ENCODE measurements at regions not wholly inside any gene's neighbourhood (a gene's known extent, or its start where the extent isn't known, plus 50 kb on each side); places are given as distances from the start of the nearest gene placed in this dataset.

DNA sequence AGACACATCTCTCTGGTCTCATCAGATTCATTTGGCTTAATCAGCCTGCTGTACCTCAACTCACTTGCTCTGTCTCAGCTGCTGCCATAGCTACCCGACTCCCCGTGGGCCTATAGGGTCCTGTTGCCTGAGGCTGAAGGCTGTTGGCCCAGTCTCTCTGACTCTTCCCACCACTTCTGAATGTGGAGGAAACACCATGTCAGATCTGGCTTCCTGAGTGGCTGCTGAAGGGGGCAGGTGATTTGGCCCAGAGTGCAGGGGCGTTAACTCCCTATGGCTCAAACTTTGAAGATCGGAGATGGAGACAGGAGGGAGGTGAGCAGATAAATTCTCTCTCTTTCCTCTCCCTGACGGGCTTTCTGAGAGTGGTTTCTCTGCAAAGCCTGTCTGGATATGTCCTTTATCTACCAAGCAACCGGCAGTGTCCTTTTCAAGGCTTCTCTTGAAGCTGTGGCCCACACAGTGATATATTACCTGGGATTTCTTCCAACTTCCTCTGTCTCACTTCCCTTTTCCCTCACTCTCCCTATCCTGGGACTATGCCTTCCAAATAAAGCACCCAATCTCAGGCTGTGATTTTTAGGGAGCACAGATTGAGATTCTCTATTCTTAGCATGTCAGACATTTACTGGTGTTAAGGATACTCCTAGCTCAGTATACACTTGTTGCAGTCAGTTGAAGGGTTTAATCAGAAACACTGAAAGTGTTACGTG lies 334.9 kb upstream of the TBC1D5 start:
- Histone ChIP-seq H3K4me3 (ENCODE audit: low read depth in 1 of 2, low read length in 2 of 2) (no peak overlapping the region), H3K4me1 (ENCODE audit: control insufficient read depth in 1 of 2, insufficient read depth in 2 of 2, low read length in 2 of 2) (no peaks in the 10 kb centered on the region), H3K9me3 (ENCODE audit: control insufficient read depth in 1 of 2, low read length in 2 of 2) (no peaks in the 10 kb centered on the region), H3K9ac (ENCODE audit: low read depth in 1 of 2, low read length in 2 of 2) (no peak overlapping the region), H3K36me3 (ENCODE audit: control insufficient read depth in 1 of 2, insufficient read depth in 2 of 2, low read length in 2 of 2) (no peaks in the 10 kb centered on the region), H3K27ac (ENCODE audit: low read depth, low read length) (no peak overlapping the region), H3K27me3 (ENCODE audit: control insufficient read depth in 1 of 2, insufficient read depth in 2 of 2, low read length in 2 of 2) (peaks cover 0 to 4% of the 10 kb centered on the region in 2 donors)

DNA sequence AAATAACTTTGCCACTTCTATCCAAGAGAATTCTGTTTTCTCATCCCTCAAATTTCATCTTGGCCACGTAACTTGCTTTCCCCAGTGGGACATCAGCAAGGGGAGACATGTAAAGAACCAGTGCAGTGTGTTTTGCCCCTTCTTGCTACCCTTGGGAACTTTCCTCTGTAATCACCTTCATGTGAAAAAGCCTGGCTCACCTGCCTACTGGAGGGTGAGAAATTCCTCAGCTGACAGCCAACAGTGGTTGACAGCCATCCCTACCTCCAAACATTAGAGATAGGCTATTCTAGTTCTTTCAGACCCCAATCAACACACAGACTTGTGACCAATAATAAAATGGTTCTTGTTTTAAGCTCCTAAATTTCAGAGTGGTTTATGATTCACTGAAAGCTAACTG lies 333.9 kb upstream of the TBC1D5 start:
- H3K9ac ChIP-seq (ENCODE audit: low read depth in 1 of 2, low read length in 2 of 2), result no peak overlapping the region
- H3K27me3 ChIP-seq (ENCODE audit: control insufficient read depth in 1 of 2, insufficient read depth in 2 of 2, low read length in 2 of 2), result peaks cover 0 to 4% of the 10 kb centered on the region in 2 donors
- H3K9me3 ChIP-seq (ENCODE audit: control insufficient read depth in 1 of 2, low read length in 2 of 2), result no peaks in the 10 kb centered on the region
- no peaks in the 10 kb centered on the region for H3K36me3 ChIP-seq (ENCODE audit: control insufficient read depth in 1 of 2, insufficient read depth in 2 of 2, low read length in 2 of 2)
- H3K4me1 ChIP-seq (ENCODE audit: control insufficient read depth in 1 of 2, insufficient read depth in 2 of 2, low read length in 2 of 2), result no peaks in the 10 kb centered on the region
- no peak overlapping the region for H3K27ac ChIP-seq (ENCODE audit: low read depth, low read length)
- no peak overlapping the region for H3K4me3 ChIP-seq (ENCODE audit: low read depth in 1 of 2, low read length in 2 of 2)

DNA sequence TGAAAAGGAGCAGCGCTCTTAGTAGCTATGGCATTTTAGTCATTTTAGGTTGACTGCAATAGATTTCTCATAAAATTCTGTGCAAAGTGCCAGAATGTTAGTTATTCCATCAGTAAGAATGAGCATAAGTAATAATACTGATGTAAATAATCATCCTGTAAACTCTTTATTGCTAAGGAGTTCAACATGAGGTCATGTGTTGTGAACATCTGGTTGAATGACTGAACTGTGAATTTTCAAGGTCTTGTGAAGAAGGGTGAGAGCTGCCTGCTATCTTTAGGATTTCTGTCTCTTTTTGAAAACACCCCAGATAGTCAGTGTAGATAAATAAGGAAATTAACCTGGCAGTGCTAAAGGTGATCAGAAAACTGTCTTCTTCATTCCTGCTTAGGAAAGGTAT lies 333.4 kb upstream of the TBC1D5 start:
- H3K27me3 ChIP-seq (ENCODE audit: control insufficient read depth in 1 of 2, insufficient read depth in 2 of 2, low read length in 2 of 2), result peaks cover 0 to 4% of the 10 kb centered on the region in 2 donors
- no peaks in the 10 kb centered on the region for H3K36me3 ChIP-seq (ENCODE audit: control insufficient read depth in 1 of 2, insufficient read depth in 2 of 2, low read length in 2 of 2)
- no peaks in the 10 kb centered on the region for H3K9me3 ChIP-seq (ENCODE audit: control insufficient read depth in 1 of 2, low read length in 2 of 2)
- no peak overlapping the region for H3K27ac ChIP-seq (ENCODE audit: low read depth, low read length)
- H3K9ac ChIP-seq (ENCODE audit: low read depth in 1 of 2, low read length in 2 of 2), result no peak overlapping the region
- no peak overlapping the region for H3K4me3 ChIP-seq (ENCODE audit: low read depth in 1 of 2, low read length in 2 of 2)
- no peaks in the 10 kb centered on the region for H3K4me1 ChIP-seq (ENCODE audit: control insufficient read depth in 1 of 2, insufficient read depth in 2 of 2, low read length in 2 of 2)

DNA sequence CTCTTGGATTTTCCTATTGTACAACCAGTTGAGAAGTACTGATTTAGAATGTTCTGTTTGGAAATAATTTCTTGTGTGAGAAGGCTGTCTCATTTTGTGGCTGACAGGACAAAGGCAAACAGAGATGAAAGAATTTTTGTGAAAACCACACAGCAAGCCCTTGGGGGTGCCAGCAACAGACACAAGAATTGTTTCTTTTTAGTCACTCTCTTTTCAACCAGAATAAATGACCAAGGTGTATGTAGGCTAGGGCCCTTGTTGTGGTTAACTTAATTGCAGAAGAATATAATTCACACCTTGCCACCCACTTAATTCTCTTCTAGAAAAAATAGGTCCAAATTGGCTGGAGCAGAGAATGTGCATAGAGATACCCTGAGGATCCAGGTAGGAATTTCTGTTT lies 329.4 kb upstream of the TBC1D5 start:
- no peaks in the 10 kb centered on the region for H3K4me1 ChIP-seq (ENCODE audit: control insufficient read depth in 1 of 2, insufficient read depth in 2 of 2, low read length in 2 of 2)
- no peaks in the 10 kb centered on the region for H3K36me3 ChIP-seq (ENCODE audit: control insufficient read depth in 1 of 2, insufficient read depth in 2 of 2, low read length in 2 of 2)
- H3K9me3 ChIP-seq (ENCODE audit: control insufficient read depth in 1 of 2, low read length in 2 of 2), result no peaks in the 10 kb centered on the region
- no peak overlapping the region for H3K4me3 ChIP-seq (ENCODE audit: low read depth in 1 of 2, low read length in 2 of 2)
- no peak overlapping the region for H3K9ac ChIP-seq (ENCODE audit: low read depth in 1 of 2, low read length in 2 of 2)
- no peak overlapping the region for H3K27ac ChIP-seq (ENCODE audit: low read depth, low read length)
- no peaks in the 10 kb centered on the region for H3K27me3 ChIP-seq (ENCODE audit: control insufficient read depth in 1 of 2, insufficient read depth in 2 of 2, low read length in 2 of 2)

DNA sequence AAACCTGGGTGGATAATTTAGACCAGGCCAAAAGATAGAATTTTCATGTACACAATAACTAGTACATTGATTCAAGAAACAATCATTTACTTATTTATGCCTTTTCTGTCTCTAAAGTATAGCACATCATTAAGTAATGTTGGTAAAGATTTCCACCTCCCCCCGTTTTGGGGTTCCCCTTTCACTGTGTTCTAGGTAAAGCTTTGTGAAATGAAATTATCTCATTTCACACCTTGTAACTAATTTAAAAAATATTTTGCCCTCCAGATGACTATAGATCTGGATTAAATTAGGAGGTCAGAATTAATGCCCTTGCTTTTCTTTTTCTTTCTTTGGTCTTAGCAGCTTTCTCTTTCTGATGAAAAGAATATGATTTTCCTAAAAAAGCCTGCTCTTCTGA lies 328.5 kb upstream of the TBC1D5 start:
- Histone ChIP-seq H3K9ac (ENCODE audit: low read depth in 1 of 2, low read length in 2 of 2) (no peak overlapping the region), H3K9me3 (ENCODE audit: control insufficient read depth in 1 of 2, low read length in 2 of 2) (no peaks in the 10 kb centered on the region), H3K36me3 (ENCODE audit: control insufficient read depth in 1 of 2, insufficient read depth in 2 of 2, low read length in 2 of 2) (no peaks in the 10 kb centered on the region), H3K27ac (ENCODE audit: low read depth, low read length) (no peak overlapping the region), H3K4me1 (ENCODE audit: control insufficient read depth in 1 of 2, insufficient read depth in 2 of 2, low read length in 2 of 2) (no peaks in the 10 kb centered on the region), H3K27me3 (ENCODE audit: control insufficient read depth in 1 of 2, insufficient read depth in 2 of 2, low read length in 2 of 2) (no peaks in the 10 kb centered on the region), H3K4me3 (ENCODE audit: low read depth in 1 of 2, low read length in 2 of 2) (no peak overlapping the region)

DNA sequence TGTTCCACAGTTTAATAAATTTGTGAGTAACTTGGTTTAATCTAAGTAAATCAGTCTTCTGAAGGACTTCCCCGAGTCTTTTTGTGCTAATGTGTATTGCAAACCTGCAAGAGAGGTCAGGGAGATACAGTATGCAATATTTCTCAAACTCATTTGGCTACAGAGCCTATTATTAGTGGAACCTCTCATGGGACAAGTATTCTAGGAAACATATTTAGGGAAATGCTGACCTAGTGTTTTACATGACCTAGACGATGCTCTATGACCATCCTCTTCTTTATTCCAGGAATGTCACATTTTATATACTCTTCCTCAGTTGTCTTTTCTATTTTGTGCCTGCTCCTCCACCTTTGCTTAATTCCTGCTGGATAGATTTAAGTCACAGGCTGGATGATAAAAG lies 327.8 kb upstream of the TBC1D5 start:
- Histone ChIP-seq H3K4me3 (ENCODE audit: low read depth in 1 of 2, low read length in 2 of 2) (no peak overlapping the region), H3K36me3 (ENCODE audit: control insufficient read depth in 1 of 2, insufficient read depth in 2 of 2, low read length in 2 of 2) (no peaks in the 10 kb centered on the region), H3K9ac (ENCODE audit: low read depth in 1 of 2, low read length in 2 of 2) (no peak overlapping the region), H3K9me3 (ENCODE audit: control insufficient read depth in 1 of 2, low read length in 2 of 2) (no peaks in the 10 kb centered on the region), H3K27me3 (ENCODE audit: control insufficient read depth in 1 of 2, insufficient read depth in 2 of 2, low read length in 2 of 2) (no peaks in the 10 kb centered on the region), H3K27ac (ENCODE audit: low read depth, low read length) (no peak overlapping the region), H3K4me1 (ENCODE audit: control insufficient read depth in 1 of 2, insufficient read depth in 2 of 2, low read length in 2 of 2) (no peaks in the 10 kb centered on the region)

DNA sequence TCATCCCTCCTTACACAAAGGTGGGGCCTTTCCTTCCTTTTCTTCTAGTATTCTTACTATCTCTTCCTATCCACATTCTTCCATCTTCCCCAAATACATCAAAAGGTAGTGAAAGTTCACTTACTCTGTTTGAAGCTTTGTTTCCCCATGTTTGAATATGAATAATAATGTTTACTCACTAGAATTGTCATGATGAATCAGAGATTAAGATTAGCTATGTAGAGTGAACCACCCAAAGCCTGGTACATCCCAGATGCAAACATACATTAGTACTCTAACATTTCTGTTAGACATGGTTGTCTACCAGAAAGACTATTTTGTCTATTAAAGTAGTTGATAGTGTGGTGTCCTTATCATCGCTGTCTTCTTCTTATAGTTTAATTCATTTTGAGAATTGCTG lies 327.1 kb upstream of the TBC1D5 start:
- no peak overlapping the region for H3K4me3 ChIP-seq (ENCODE audit: low read depth in 1 of 2, low read length in 2 of 2)
- no peaks in the 10 kb centered on the region for H3K9me3 ChIP-seq (ENCODE audit: control insufficient read depth in 1 of 2, low read length in 2 of 2)

DNA sequence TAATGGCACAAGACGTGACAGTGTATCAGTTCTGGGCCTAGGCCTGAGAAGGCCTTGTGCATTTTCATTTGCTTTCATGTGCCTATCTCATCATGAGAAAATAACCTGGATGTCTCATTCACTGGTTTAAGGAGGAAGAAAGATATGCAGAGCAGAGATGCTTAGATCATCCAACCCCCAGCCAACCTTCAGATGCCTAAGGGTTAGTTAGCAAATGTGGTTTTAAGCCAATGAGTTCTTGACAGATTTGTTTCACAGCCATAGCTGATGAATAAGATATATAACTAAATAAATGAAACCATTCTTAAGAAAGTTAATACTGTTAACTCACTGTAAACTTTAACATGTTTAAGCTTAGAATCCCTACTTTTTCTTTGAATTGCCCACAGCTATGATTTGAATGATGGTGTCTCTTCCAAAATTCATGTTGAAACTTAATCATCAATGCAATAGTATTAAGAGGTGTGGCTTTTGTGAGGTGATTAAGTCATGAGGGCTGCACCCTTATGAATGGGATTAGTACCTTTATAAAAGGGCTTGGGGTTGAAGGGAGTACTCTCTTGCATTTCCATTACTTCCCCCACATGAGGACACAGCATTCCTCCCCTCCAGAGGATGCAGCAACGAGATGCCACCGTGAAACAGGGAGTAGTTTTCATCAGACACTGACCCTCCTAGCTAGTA lies 324.6 kb upstream of the TBC1D5 start:
- Histone ChIP-seq H3K27ac (ENCODE audit: low read depth, low read length) (no peak overlapping the region), H3K36me3 (ENCODE audit: control insufficient read depth in 1 of 2, insufficient read depth in 2 of 2, low read length in 2 of 2) (no peaks in the 10 kb centered on the region), H3K4me3 (ENCODE audit: low read depth in 1 of 2, low read length in 2 of 2) (no peak overlapping the region), H3K9me3 (ENCODE audit: control insufficient read depth in 1 of 2, low read length in 2 of 2) (no peaks in the 10 kb centered on the region), H3K4me1 (ENCODE audit: control insufficient read depth in 1 of 2, insufficient read depth in 2 of 2, low read length in 2 of 2) (no peaks in the 10 kb centered on the region), H3K9ac (ENCODE audit: low read depth in 1 of 2, low read length in 2 of 2) (no peak overlapping the region), H3K27me3 (ENCODE audit: control insufficient read depth in 1 of 2, insufficient read depth in 2 of 2, low read length in 2 of 2) (no peaks in the 10 kb centered on the region)

More for the DNA sequence above, 327.1 kb upstream of the TBC1D5 start:
- Histone ChIP-seq H3K4me1 (ENCODE audit: control insufficient read depth in 1 of 2, insufficient read depth in 2 of 2, low read length in 2 of 2) (no peaks in the 10 kb centered on the region), H3K9ac (ENCODE audit: low read depth in 1 of 2, low read length in 2 of 2) (no peak overlapping the region), H3K27me3 (ENCODE audit: control insufficient read depth in 1 of 2, insufficient read depth in 2 of 2, low read length in 2 of 2) (no peaks in the 10 kb centered on the region), H3K27ac (ENCODE audit: low read depth, low read length) (no peak overlapping the region), H3K36me3 (ENCODE audit: control insufficient read depth in 1 of 2, insufficient read depth in 2 of 2, low read length in 2 of 2) (no peaks in the 10 kb centered on the region)

DNA sequence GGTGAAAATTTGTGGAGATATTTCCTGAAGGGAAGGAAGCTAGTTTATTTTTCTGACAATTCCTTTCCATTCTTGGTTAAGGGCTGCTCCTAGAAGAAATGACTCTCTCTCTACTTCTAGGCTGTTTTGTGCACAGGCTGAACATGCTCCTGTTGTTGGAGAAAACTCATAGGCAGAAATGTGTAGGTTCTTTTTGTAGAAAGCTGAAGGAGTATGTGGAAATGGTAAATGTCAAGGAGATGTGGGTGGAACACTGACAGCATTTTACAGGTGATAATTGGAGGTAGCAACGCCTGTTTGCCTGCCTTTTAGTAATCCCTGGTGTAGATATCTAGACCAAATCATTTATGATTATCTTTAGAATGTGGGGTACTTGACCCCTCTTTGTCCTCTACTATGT lies 322.2 kb upstream of the TBC1D5 start:
- Histone ChIP-seq H3K36me3 (ENCODE audit: control insufficient read depth in 1 of 2, insufficient read depth in 2 of 2, low read length in 2 of 2) (no peaks in the 10 kb centered on the region), H3K9ac (ENCODE audit: low read depth in 1 of 2, low read length in 2 of 2) (no peak overlapping the region), H3K9me3 (ENCODE audit: control insufficient read depth in 1 of 2, low read length in 2 of 2) (no peaks in the 10 kb centered on the region), H3K4me1 (ENCODE audit: control insufficient read depth in 1 of 2, insufficient read depth in 2 of 2, low read length in 2 of 2) (no peaks in the 10 kb centered on the region), H3K27ac (ENCODE audit: low read depth, low read length) (no peak overlapping the region), H3K4me3 (ENCODE audit: low read depth in 1 of 2, low read length in 2 of 2) (no peak overlapping the region), H3K27me3 (ENCODE audit: control insufficient read depth in 1 of 2, insufficient read depth in 2 of 2, low read length in 2 of 2) (no peaks in the 10 kb centered on the region)

DNA sequence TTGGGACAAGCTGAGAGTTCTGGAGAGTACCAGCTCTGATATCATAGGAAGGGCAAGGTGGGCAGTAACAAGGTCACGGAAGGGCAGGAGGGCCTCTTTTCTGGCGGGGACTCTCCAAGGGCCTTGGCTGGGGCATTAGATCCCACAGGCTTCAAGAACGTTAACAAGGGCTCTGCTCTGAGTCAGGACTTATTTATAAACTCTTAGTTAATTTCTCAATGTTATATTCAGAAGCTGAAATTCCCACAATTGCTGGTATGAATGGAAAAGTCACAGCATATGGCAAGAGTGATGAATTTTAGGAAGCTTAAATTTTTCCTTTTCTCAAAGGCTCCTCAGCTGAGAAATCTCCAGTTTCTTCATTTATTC lies 320.2 kb upstream of the TBC1D5 start:
- H3K9me3 ChIP-seq (ENCODE audit: control insufficient read depth in 1 of 2, low read length in 2 of 2), result no peaks in the 10 kb centered on the region
- H3K36me3 ChIP-seq (ENCODE audit: control insufficient read depth in 1 of 2, insufficient read depth in 2 of 2, low read length in 2 of 2), result no peaks in the 10 kb centered on the region
- H3K27ac ChIP-seq (ENCODE audit: low read depth, low read length), result no peak overlapping the region
- H3K4me3 ChIP-seq (ENCODE audit: low read depth in 1 of 2, low read length in 2 of 2), result no peak overlapping the region
- no peak overlapping the region for H3K9ac ChIP-seq (ENCODE audit: low read depth in 1 of 2, low read length in 2 of 2)
- no peaks in the 10 kb centered on the region for H3K27me3 ChIP-seq (ENCODE audit: control insufficient read depth in 1 of 2, insufficient read depth in 2 of 2, low read length in 2 of 2)
- H3K4me1 ChIP-seq (ENCODE audit: control insufficient read depth in 1 of 2, insufficient read depth in 2 of 2, low read length in 2 of 2), result no peaks in the 10 kb centered on the region
